Aorta (tissue), 5 donors: ENCODE measurements at regions not wholly inside any gene's neighbourhood (a gene's known extent, or its start where the extent isn't known, plus 50 kb on each side); places are given as distances from the start of the nearest gene placed in this dataset.

Experiments
- ATAC-seq: fragments of 200-7000 bp; cut with Tn5 transposase; one replicate; pipeline ENCODE4 v1.9.1; 2022; ENCODE audit warnings: moderate library complexity; ENCODE audit not compliant: low FRiP score
- DNase-seq, 2 donors: peaks; one replicate each; pipeline ENCODE4 v3.0.0-alpha.2; 2020
- H3K27ac ChIP-seq, 2 donors: one replicate each; pipeline ENCODE4 v1.5.1; 2013; ENCODE audit warnings: low read length in 2 of 2, mild to moderate bottlenecking in 2 of 2, moderate library complexity in 2 of 2, control low read depth in 1 of 2, inconsistent platforms in 1 of 2, low read depth in 1 of 2
- H3K27me3 ChIP-seq, 2 donors: one replicate each; pipeline ENCODE4 v1.6.1; 2013; ENCODE audit warnings: control low read depth in 1 of 2, low read length in 1 of 2, mild to moderate bottlenecking in 1 of 2, moderate library complexity in 1 of 2; ENCODE audit not compliant: insufficient read depth in 2 of 2, control insufficient read depth in 1 of 2
- H3K36me3 ChIP-seq, 2 donors: one replicate each; pipeline ENCODE4 v1.6.1; 2013; ENCODE audit warnings: control low read depth in 1 of 2, low read length in 1 of 2, mild to moderate bottlenecking in 1 of 2; ENCODE audit not compliant: insufficient read depth in 2 of 2, control insufficient read depth in 1 of 2
- H3K4me1 ChIP-seq, 2 donors: one replicate each; pipeline ENCODE4 v1.6.1; 2013; ENCODE audit warnings: low read length in 2 of 2, control low read depth in 1 of 2, mild to moderate bottlenecking in 1 of 2, moderate library complexity in 1 of 2; ENCODE audit not compliant: insufficient read depth in 2 of 2, control insufficient read depth in 1 of 2
- H3K4me3 ChIP-seq, 2 donors: one replicate each; pipeline ENCODE4 v1.5.1; 2013; ENCODE audit warnings: low read length in 2 of 2, control low read depth in 1 of 2, mild to moderate bottlenecking in 1 of 2
- H3K9me3 ChIP-seq: one replicate; pipeline ENCODE4 v1.6.1; 2013; ENCODE audit warnings: mild to moderate bottlenecking, low read length; ENCODE audit not compliant: control insufficient read depth
- WGBS, 2 donors: extraction: QIAGEN DNeasy Blood & Tissue Kit; methylation state at CpG; one replicate each; pipeline ENCODE4 v1.1.7; 2013; 5-methylcytosine and 5-hydroxymethylcytosine counted together
- intact Hi-C, 2 donors: fragments of 100-400 bp; cut with DNase I; formaldehyde crosslinking; loops; one replicate each; pipeline versions ENCODE4 v1.14.2 to v1.15.0; 2022
- donor health status: healthy with polysubstance abuse.
- donor health status: Bipolar disorder and iron deficiency.
- donor health status: DM: no; HTN: no; CAD: no.
- donor health status: DM: no; HTN: no; CAD: no.
- donor health status: DM: yes; HTN: yes; CAD: no.

DNA sequence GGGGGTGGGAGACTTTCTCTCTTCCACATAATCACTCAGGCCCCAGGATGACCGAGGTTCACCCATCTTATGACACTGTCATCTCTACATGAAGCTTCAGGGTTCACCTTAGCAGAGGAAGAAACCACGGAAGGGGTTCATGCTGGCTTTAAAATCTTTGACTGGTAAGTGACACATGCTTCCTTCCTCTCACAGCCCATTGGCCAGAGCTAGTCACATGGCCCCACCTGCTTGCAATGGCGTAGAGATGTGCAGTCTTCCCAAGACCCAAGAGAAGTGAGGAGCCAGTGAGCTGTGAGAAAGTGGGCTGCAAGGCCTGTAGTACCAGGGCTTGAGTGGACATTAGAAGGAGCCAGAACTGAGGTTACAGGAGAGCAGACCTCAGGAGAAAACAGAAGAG is 180.3 kb downstream of the AXIN2 start:
- Histone ChIP-seq H3K27me3 (no peaks in the 10 kb centered on the region), H3K36me3 (no peaks in the 10 kb centered on the region), H3K4me1 (no peaks in the 10 kb centered on the region), H3K4me3 (no peak overlapping the region), H3K27ac (no peak overlapping the region), H3K9me3 (no peaks in the 10 kb centered on the region)
- ATAC-seq = no peak
- DNase-seq = no peak
- intact Hi-C loops = no loop called here
- 88 to 92% methylated on average over 3 of the region's 3 CpGs for WGBS, 2 donors

DNA sequence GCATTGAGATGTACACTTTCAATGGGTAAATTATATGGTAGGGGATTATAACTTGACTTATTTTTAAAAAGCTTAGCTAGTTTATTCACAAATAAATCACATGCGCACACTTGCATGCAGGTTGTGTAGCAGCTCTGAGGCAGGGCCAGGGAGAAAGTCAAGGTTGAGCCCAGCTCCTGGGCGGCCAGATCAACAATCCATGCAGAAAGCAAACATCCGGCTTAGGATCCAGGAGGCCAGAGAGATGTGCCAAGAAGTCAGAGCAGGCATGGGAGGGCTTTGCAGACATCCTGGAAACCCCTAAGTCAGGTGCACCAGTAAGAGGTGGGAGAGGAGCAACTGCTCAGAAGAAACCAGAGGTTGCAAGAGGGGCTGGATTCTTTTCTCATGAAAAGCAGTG is 186.5 kb downstream of the AXIN2 start:
- Histone ChIP-seq H3K4me1 (no peaks in the 10 kb centered on the region), H3K27ac (no peak overlapping the region), H3K27me3 (no peaks in the 10 kb centered on the region), H3K9me3 (no peaks in the 10 kb centered on the region), H3K4me3 (no peak overlapping the region), H3K36me3 (no peaks in the 10 kb centered on the region)
- DNase-seq (no peak), ATAC-seq (no peak)
- 81 to 85% methylated on average over 3 of the region's 3 CpGs for WGBS, 2 donors
- intact Hi-C loops = no loop called here

GRCh38 chr17:65371702-65372101 is 189.7 kb downstream of the AXIN2 start:
- no peaks in the 10 kb centered on the region for H3K9me3 ChIP-seq
- no peaks in the 10 kb centered on the region for H3K36me3 ChIP-seq
- no peak overlapping the region for H3K27ac ChIP-seq
- no peak overlapping the region for H3K4me3 ChIP-seq
- ATAC-seq (no peak), DNase-seq (no peak)
- no peaks in the 10 kb centered on the region for H3K27me3 ChIP-seq
- WGBS, 2 donors = 58 to 74% methylated on average over 2 of the region's 2 CpGs
- H3K4me1 ChIP-seq = no peaks in the 10 kb centered on the region
- intact Hi-C loops = no loop called here

GRCh38 chr17:65370669-65371131 is 190.7 kb downstream of the AXIN2 start:
- WGBS, 2 donors = 35 to 44% methylated on average over 15 of the region's 15 CpGs
- Histone ChIP-seq H3K4me3 (no peak overlapping the region), H3K9me3 (no peaks in the 10 kb centered on the region), H3K27me3 (no peaks in the 10 kb centered on the region), H3K36me3 (no peaks in the 10 kb centered on the region), H3K27ac (no peak overlapping the region), H3K4me1 (no peaks in the 10 kb centered on the region)
- intact Hi-C loops = no loop called here
- no peak for DNase-seq
- ATAC-seq = no peak

- Histone ChIP-seq H3K4me3 (no peak overlapping the region), H3K4me1 (no peaks in the 10 kb centered on the region), H3K9me3 (no peaks in the 10 kb centered on the region), H3K27ac (no peak overlapping the region), H3K27me3 (no peaks in the 10 kb centered on the region), H3K36me3 (no peaks in the 10 kb centered on the region)
- DNase-seq (no peak), ATAC-seq (no peak)
- intact Hi-C loops = no loop called here
- 87 to 90% methylated on average over 4 of the region's 4 CpGs for WGBS, 2 donors
Observed at GRCh38 chr17:65368341-65368740, 193.1 kb downstream of the AXIN2 start.

- Histone ChIP-seq H3K4me1 (no peaks in the 10 kb centered on the region), H3K27ac (no peak overlapping the region), H3K9me3 (no peaks in the 10 kb centered on the region), H3K4me3 (no peak overlapping the region), H3K27me3 (no peaks in the 10 kb centered on the region), H3K36me3 (no peaks in the 10 kb centered on the region)
- ATAC-seq (no peak), DNase-seq (no peak)
- WGBS, 2 donors = 87 to 90% methylated on average over 15 of the region's 15 CpGs
- intact Hi-C loops = no loop called here
Observed at GRCh38 chr17:65366102-65366844, 195.2 kb downstream of the AXIN2 start.

GRCh38 chr17:65365169-65365568 is 196.3 kb downstream of the AXIN2 start:
- Histone ChIP-seq H3K27me3 (no peaks in the 10 kb centered on the region), H3K9me3 (no peaks in the 10 kb centered on the region), H3K4me3 (no peak overlapping the region), H3K36me3 (no peaks in the 10 kb centered on the region), H3K4me1 (no peaks in the 10 kb centered on the region), H3K27ac (no peak overlapping the region)
- intact Hi-C loops = no loop called here
- DNase-seq = no peak
- WGBS, 2 donors = 37 to 48% methylated on average over 11 of the region's 11 CpGs
- ATAC-seq = no peak

- no peaks in the 10 kb centered on the region for H3K4me1 ChIP-seq
- no peak overlapping the region for H3K27ac ChIP-seq
- no peaks in the 10 kb centered on the region for H3K27me3 ChIP-seq
- H3K9me3 ChIP-seq = no peaks in the 10 kb centered on the region
- no peak overlapping the region for H3K4me3 ChIP-seq
- DNase-seq = no peak
- 57 to 68% methylated on average over 7 of the region's 7 CpGs for WGBS, 2 donors
- H3K36me3 ChIP-seq = no peaks in the 10 kb centered on the region
- intact Hi-C loops = no loop called here
- ATAC-seq = no peak
Observed at GRCh38 chr17:65364438-65364837, 197.0 kb downstream of the AXIN2 start.

GRCh38 chr17:65362826-65363225 is 198.6 kb downstream of the AXIN2 start:
- no peaks in the 10 kb centered on the region for H3K4me1 ChIP-seq
- H3K27me3 ChIP-seq = no peaks in the 10 kb centered on the region
- no peaks in the 10 kb centered on the region for H3K9me3 ChIP-seq
- no peaks in the 10 kb centered on the region for H3K36me3 ChIP-seq
- WGBS, 2 donors = 63 to 68% methylated on average over 2 of the region's 2 CpGs
- ATAC-seq (no peak), DNase-seq (no peak)
- H3K4me3 ChIP-seq = no peak overlapping the region
- intact Hi-C loops = no loop called here
- H3K27ac ChIP-seq = no peak overlapping the region
